C4-2B (cell line): ENCODE measurements at regions not wholly inside any gene's neighbourhood (a gene's known extent, or its start where the extent isn't known, plus 50 kb on each side); places are given as distances from the start of the nearest gene placed in this dataset.

Experiments
- ZFX ChIP-seq: fragments of 450-650 bp; IDR thresholded peaks from 2 replicates; pipeline ENCODE4 v1.6.1; 2017
- TF ChIP-seq, protein P1 (sequence below): fragments of 450-650 bp; conservative IDR thresholded peaks from 2 replicates; pipeline ENCODE4 v1.5.1; 2017; ENCODE audit warnings: mild to moderate bottlenecking

DNA sequence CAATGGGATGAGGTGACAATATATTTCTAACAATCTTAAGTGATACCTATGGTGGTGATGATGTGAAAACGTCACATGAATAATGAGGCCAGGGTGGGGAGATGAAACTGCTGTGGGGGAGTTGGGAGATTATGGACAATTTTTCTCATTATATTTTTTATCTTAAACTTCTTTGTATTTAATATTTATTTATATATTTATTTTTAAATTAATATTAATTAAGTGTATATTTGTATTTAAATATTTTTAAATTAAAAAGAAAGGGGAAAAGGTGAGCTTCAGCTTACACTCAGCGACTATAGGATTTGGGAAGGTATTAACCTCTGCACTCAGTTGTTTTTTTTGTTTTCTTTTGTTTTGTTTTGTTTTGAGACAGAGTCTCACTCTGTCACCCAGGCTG is 158.7 kb downstream of the PSMG1 start:
- TF ChIP-seq, protein P1, sequence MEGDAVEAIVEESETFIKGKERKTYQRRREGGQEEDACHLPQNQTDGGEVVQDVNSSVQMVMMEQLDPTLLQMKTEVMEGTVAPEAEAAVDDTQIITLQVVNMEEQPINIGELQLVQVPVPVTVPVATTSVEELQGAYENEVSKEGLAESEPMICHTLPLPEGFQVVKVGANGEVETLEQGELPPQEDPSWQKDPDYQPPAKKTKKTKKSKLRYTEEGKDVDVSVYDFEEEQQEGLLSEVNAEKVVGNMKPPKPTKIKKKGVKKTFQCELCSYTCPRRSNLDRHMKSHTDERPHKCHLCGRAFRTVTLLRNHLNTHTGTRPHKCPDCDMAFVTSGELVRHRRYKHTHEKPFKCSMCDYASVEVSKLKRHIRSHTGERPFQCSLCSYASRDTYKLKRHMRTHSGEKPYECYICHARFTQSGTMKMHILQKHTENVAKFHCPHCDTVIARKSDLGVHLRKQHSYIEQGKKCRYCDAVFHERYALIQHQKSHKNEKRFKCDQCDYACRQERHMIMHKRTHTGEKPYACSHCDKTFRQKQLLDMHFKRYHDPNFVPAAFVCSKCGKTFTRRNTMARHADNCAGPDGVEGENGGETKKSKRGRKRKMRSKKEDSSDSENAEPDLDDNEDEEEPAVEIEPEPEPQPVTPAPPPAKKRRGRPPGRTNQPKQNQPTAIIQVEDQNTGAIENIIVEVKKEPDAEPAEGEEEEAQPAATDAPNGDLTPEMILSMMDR, result no peak
- TF ChIP-seq ZFX, result no peak
